ENCODE measurements at regions not wholly inside any gene's neighbourhood (a gene's known extent, or its start where the extent isn't known, plus 50 kb on each side); places are given as distances from the start of the nearest gene placed in this dataset.

DNA sequence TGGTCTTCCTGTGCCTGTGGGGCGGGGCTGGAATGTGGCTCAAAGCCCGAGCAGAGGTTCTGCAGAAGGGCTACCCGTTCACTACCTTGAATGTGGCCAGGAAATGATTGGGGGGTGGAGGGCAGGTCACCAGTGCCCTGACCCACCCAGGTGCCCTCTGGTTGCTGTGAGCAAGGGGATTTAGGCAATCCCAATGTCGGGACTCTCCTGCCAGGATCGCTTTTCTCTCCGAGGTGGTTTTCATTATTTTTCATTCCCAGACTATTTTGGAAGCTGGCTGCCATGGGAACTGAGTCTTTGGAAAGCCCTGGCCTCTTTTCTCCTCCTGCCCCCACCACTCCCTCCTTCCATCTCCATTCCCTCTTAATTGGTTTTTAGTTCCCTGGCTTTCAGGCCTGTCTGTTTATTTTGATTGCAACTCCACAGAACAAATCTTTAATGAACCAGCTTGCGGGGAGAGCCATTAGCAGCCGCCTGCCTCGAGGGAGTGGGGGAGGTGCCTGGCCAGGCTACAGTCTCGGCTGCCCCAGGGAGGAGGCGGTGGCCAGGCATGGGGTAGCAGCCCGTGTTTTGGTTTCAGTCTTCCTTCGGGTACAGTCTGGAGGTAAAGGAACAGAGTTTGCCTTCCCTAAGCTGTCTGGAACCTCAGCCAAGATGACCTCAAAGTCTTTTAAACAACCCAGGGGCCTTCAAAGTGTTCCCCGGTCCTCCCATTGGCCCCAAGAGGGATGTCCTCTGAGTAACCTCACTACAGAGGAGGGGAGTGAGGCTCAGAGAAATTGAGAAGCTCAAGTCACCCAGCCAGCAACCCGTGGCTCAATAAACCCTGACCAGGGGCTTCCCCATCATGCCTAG lies 114.4 kb upstream of the HAAO start:
- DNase-seq (ENCODE audit: insufficient read length, low spot score) (no peak), FAIRE-seq (no peak)
- no peak for TF ChIP-seq POLR2AphosphoS5 (IDR thresholded peaks at IDR 0.05; ENCODE audit: low read depth, low read length)
- TF ChIP-seq PAX5 (IDR thresholded peaks at IDR 0.05; ENCODE audit: insufficient read depth, low read length, severe bottlenecking): no peak
- TF ChIP-seq SPI1 (IDR thresholded peaks at IDR 0.05; ENCODE audit: low read depth, low read length): no peak
- TF ChIP-seq TAF1 (IDR thresholded peaks at IDR 0.05; ENCODE audit: low read depth, low read length): no peak
- TF ChIP-seq POU2F2 (IDR thresholded peaks at IDR 0.05; ENCODE audit: low read depth, low read length): no peak
- TF ChIP-seq POLR2A (IDR thresholded peaks at IDR 0.05; ENCODE audit: low read depth, low read length): no peak

GRCh38 chr2:42906111-42906556 lies 113.8 kb upstream of the HAAO start:
- FAIRE-seq: no peak
- DNase-seq (ENCODE audit: insufficient read length, low spot score): no peak
- TF ChIP-seq PAX5 (IDR thresholded peaks at IDR 0.05; ENCODE audit: insufficient read depth, low read length, severe bottlenecking) (no peak), TAF1 (IDR thresholded peaks at IDR 0.05; ENCODE audit: low read depth, low read length) (no peak), SPI1 (IDR thresholded peaks at IDR 0.05; ENCODE audit: low read depth, low read length) (no peak), POLR2A (IDR thresholded peaks at IDR 0.05; ENCODE audit: low read depth, low read length) (no peak), POLR2AphosphoS5 (IDR thresholded peaks at IDR 0.05; ENCODE audit: low read depth, low read length) (no peak), POU2F2 (IDR thresholded peaks at IDR 0.05; ENCODE audit: low read depth, low read length) (no peak)

- FAIRE-seq (no peak), DNase-seq (ENCODE audit: insufficient read length, low spot score) (no peak)
- TF ChIP-seq POLR2AphosphoS5 (IDR thresholded peaks at IDR 0.05; ENCODE audit: low read depth, low read length) (no peak), POU2F2 (IDR thresholded peaks at IDR 0.05; ENCODE audit: low read depth, low read length) (no peak), TAF1 (IDR thresholded peaks at IDR 0.05; ENCODE audit: low read depth, low read length) (no peak), SPI1 (IDR thresholded peaks at IDR 0.05; ENCODE audit: low read depth, low read length) (no peak), POLR2A (IDR thresholded peaks at IDR 0.05; ENCODE audit: low read depth, low read length) (no peak), PAX5 (IDR thresholded peaks at IDR 0.05; ENCODE audit: insufficient read depth, low read length, severe bottlenecking) (no peak)
Measured at GRCh38 chr2:42905341-42906110, 113.1 kb upstream of the HAAO start.

- FAIRE-seq (no peak), DNase-seq (ENCODE audit: insufficient read length, low spot score) (no peak)
- TF ChIP-seq PAX5 (IDR thresholded peaks at IDR 0.05; ENCODE audit: insufficient read depth, low read length, severe bottlenecking) (no peak), POU2F2 (IDR thresholded peaks at IDR 0.05; ENCODE audit: low read depth, low read length) (no peak), TAF1 (IDR thresholded peaks at IDR 0.05; ENCODE audit: low read depth, low read length) (no peak), POLR2AphosphoS5 (IDR thresholded peaks at IDR 0.05; ENCODE audit: low read depth, low read length) (no peak), POLR2A (IDR thresholded peaks at IDR 0.05; ENCODE audit: low read depth, low read length) (no peak), SPI1 (IDR thresholded peaks at IDR 0.05; ENCODE audit: low read depth, low read length) (no peak)
Measured at GRCh38 chr2:42904576-42904876, 112.1 kb upstream of the HAAO start.

GRCh38 chr2:42903821-42904575 lies 111.6 kb upstream of the HAAO start:
- FAIRE-seq (no peak), DNase-seq (ENCODE audit: insufficient read length, low spot score) (no peak)
- TF ChIP-seq SPI1 (IDR thresholded peaks at IDR 0.05; ENCODE audit: low read depth, low read length) (no peak), POU2F2 (IDR thresholded peaks at IDR 0.05; ENCODE audit: low read depth, low read length) (no peak), POLR2AphosphoS5 (IDR thresholded peaks at IDR 0.05; ENCODE audit: low read depth, low read length) (no peak), TAF1 (IDR thresholded peaks at IDR 0.05; ENCODE audit: low read depth, low read length) (no peak), PAX5 (IDR thresholded peaks at IDR 0.05; ENCODE audit: insufficient read depth, low read length, severe bottlenecking) (no peak), POLR2A (IDR thresholded peaks at IDR 0.05; ENCODE audit: low read depth, low read length) (no peak)

DNA sequence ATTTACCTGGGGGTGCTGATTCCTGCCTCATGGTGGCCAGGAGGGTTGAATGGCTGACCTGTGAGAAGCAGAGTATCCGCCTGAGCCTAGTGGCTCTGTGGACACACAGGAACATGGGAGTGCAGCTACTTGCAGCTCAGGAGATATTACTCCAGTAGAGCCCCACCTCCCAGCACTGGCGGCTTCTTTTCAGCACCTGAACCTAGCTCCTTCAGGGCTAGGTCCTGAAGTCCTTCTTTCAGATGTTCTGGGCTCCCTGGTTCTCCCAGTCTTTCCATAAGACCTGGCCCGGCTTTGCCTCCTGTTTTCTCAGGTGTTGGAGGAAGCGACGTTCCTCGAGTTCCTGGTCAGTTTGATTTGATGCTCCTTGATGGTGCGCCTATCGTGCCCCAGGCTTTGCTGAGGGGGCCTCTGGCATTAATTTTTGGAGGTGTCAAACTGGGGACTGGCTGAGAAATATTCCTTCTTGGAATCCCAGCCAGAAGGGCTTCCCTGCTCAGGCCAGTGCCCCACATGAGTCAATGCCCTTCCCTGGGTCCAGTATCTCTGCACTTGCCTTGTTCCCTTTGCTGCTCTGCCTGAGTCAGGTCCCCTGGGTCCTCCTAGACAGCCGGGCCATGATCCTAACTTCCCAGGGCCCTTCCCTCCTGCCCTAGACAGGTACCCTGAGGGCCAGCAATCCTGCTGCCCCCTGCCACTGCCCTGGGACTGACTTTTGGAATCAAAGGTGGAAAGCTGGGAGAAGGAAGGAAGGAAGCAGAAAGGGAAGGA lies 110.7 kb upstream of the HAAO start:
- TF ChIP-seq POLR2AphosphoS5 (IDR thresholded peaks at IDR 0.05; ENCODE audit: low read depth, low read length) (no peak), POU2F2 (IDR thresholded peaks at IDR 0.05; ENCODE audit: low read depth, low read length) (no peak), TAF1 (IDR thresholded peaks at IDR 0.05; ENCODE audit: low read depth, low read length) (no peak), SPI1 (IDR thresholded peaks at IDR 0.05; ENCODE audit: low read depth, low read length) (no peak), POLR2A (IDR thresholded peaks at IDR 0.05; ENCODE audit: low read depth, low read length) (no peak), PAX5 (IDR thresholded peaks at IDR 0.05; ENCODE audit: insufficient read depth, low read length, severe bottlenecking) (no peak)
- FAIRE-seq (no peak), DNase-seq (ENCODE audit: insufficient read length, low spot score) (no peak)

- no peak for TF ChIP-seq POU2F2 (IDR thresholded peaks at IDR 0.05; ENCODE audit: low read depth, low read length)
- TF ChIP-seq POLR2A (IDR thresholded peaks at IDR 0.05; ENCODE audit: low read depth, low read length): no peak
- TF ChIP-seq SPI1 (IDR thresholded peaks at IDR 0.05; ENCODE audit: low read depth, low read length): no peak
- TF ChIP-seq POLR2AphosphoS5 (IDR thresholded peaks at IDR 0.05; ENCODE audit: low read depth, low read length): no peak
- no peak for FAIRE-seq
- no peak for DNase-seq (ENCODE audit: insufficient read length, low spot score)
Measured at GRCh38 chr2:42901076-42901640, 108.8 kb upstream of the HAAO start.

- no peak for DNase-seq (ENCODE audit: insufficient read length, low spot score)
- no peak for FAIRE-seq
- TF ChIP-seq TAF1 (IDR thresholded peaks at IDR 0.05; ENCODE audit: low read depth, low read length): no peak
- TF ChIP-seq POLR2AphosphoS5 (IDR thresholded peaks at IDR 0.05; ENCODE audit: low read depth, low read length): no peak
- TF ChIP-seq SPI1 (IDR thresholded peaks at IDR 0.05; ENCODE audit: low read depth, low read length): no peak
- TF ChIP-seq POU2F2 (IDR thresholded peaks at IDR 0.05; ENCODE audit: low read depth, low read length): no peak
- TF ChIP-seq POLR2A (IDR thresholded peaks at IDR 0.05; ENCODE audit: low read depth, low read length): no peak
- no peak for TF ChIP-seq PAX5 (IDR thresholded peaks at IDR 0.05; ENCODE audit: insufficient read depth, low read length, severe bottlenecking)
Measured at GRCh38 chr2:42900289-42900891, 108.0 kb upstream of the HAAO start.
